Breast epithelium (tissue), 4 donors: ENCODE measurements at regions not wholly inside any gene's neighbourhood (a gene's known extent, or its start where the extent isn't known, plus 50 kb on each side); places are given as distances from the start of the nearest gene placed in this dataset.

Experiments
- DNase-seq, 2 donors: peaks; one replicate each; pipeline ENCODE4 v3.0.0-alpha.2; 2019; ENCODE audit warnings: low spot score in 2 of 2
- H3K27ac ChIP-seq, 2 donors: fragments of 200-600 bp; sonication (generic) in 1 of 2; one replicate each; pipeline ENCODE4 v1.5.1; 2016 to 2019; ENCODE audit warnings: mild to moderate bottlenecking in 1 of 2
- H3K27me3 ChIP-seq, 2 donors: fragments of 200-600 bp; sonication (generic) in 1 of 2; one replicate each; pipeline versions ENCODE4 v1.5.1 to v1.6.0; 2017 to 2019; ENCODE audit warnings: control low read depth in 1 of 2, mild to moderate bottlenecking in 1 of 2
- H3K36me3 ChIP-seq: fragments of 200-600 bp; one replicate; pipeline ENCODE4 v1.5.1; 2019
- H3K4me1 ChIP-seq, 2 donors: fragments of 200-600 bp; sonication (generic); one replicate each; pipeline ENCODE4 v1.5.1; 2016 to 2019; ENCODE audit warnings: control low read depth in 1 of 2
- H3K4me3 ChIP-seq, 3 donors: fragments of 200-600 bp; sonication (generic); 1 replicate in 2 of 3; 2 replicates in 1 of 3; pipeline ENCODE4 v1.5.1; 2016 to 2019; ENCODE audit warnings: mild to moderate bottlenecking in 3 of 3, moderate library complexity in 2 of 3
- H3K9me3 ChIP-seq, 2 donors: fragments of 200-600 bp; sonication (generic) in 1 of 2; one replicate each; pipeline ENCODE4 v1.5.1; 2016 to 2019; ENCODE audit warnings: control low read depth in 1 of 2
- CTCF ChIP-seq, 3 donors: fragments of 450-650 bp; IDR thresholded peaks; one replicate each; pipeline ENCODE4 v1.5.1; 2016 to 2017; ENCODE audit warnings: antibody characterized with exemption in 3 of 3, mild to moderate bottlenecking in 3 of 3, moderate library complexity in 3 of 3
- POLR2A ChIP-seq: fragments of 450-650 bp; IDR thresholded peaks from one replicate; pipeline ENCODE4 v1.6.1; 2016; ENCODE audit warnings: antibody characterized with exemption, mild to moderate bottlenecking, moderate library complexity
- POLR2AphosphoS5 ChIP-seq, 3 donors: sonication (generic); formaldehyde crosslinking; IDR thresholded peaks; one replicate each; pipeline ENCODE4 v1.6.1; 2017; ENCODE audit warnings: antibody characterized with exemption in 3 of 3
- intact Hi-C: fragments of 100-400 bp; cut with DNase I; formaldehyde crosslinking; loops from one replicate; pipeline ENCODE4 v1.15.1; 2023; ENCODE audit warnings: low total_unique reads

- Histone ChIP-seq H3K27ac (no peak overlapping the region), H3K27me3 (no peaks in the 10 kb centered on the region), H3K9me3 (no peaks in the 10 kb centered on the region), H3K4me1 (no peaks in the 10 kb centered on the region), H3K36me3 (no peaks in the 10 kb centered on the region), H3K4me3 (no peak overlapping the region)
- intact Hi-C loops, result no loop called here
- no peak for DNase-seq
- no peak for TF ChIP-seq CTCF (IDR thresholded peaks at IDR 0.05)
- TF ChIP-seq POLR2AphosphoS5 (IDR thresholded peaks at IDR 0.05), result no peak
- TF ChIP-seq POLR2A, result no peak
Measured at GRCh38 chr4:181760560-181760959, 482.6 kb upstream of the TENM3 start.

GRCh38 chr4:181761156-181761555, 482.0 kb upstream of the TENM3 start:
- H3K4me3 ChIP-seq, result no peak overlapping the region
- no peak for DNase-seq
- no peaks in the 10 kb centered on the region for H3K4me1 ChIP-seq
- H3K27ac ChIP-seq, result no peak overlapping the region
- no peaks in the 10 kb centered on the region for H3K27me3 ChIP-seq
- TF ChIP-seq CTCF (IDR thresholded peaks at IDR 0.05) (no peak), POLR2A (no peak), POLR2AphosphoS5 (IDR thresholded peaks at IDR 0.05) (no peak)
- no peaks in the 10 kb centered on the region for H3K36me3 ChIP-seq
- intact Hi-C loops, result no loop called here
- H3K9me3 ChIP-seq, result no peaks in the 10 kb centered on the region

- no peaks in the 10 kb centered on the region for H3K36me3 ChIP-seq
- H3K27me3 ChIP-seq, result no peaks in the 10 kb centered on the region
- H3K27ac ChIP-seq, result no peak overlapping the region
- intact Hi-C loops, result no loop called here
- DNase-seq, result no peak
- H3K9me3 ChIP-seq, result no peaks in the 10 kb centered on the region
- H3K4me3 ChIP-seq, result no peak overlapping the region
- H3K4me1 ChIP-seq, result no peaks in the 10 kb centered on the region
- TF ChIP-seq POLR2AphosphoS5 (IDR thresholded peaks at IDR 0.05) (no peak), POLR2A (no peak), CTCF (IDR thresholded peaks at IDR 0.05) (no peak)
Measured at GRCh38 chr4:181766061-181766548, 477.1 kb upstream of the TENM3 start.

- intact Hi-C loops, result no loop called here
Measured at GRCh38 chr4:181770971-181771370, 472.2 kb upstream of the TENM3 start.

GRCh38 chr4:181775298-181775697, 467.9 kb upstream of the TENM3 start:
- H3K27me3 ChIP-seq, result no peaks in the 10 kb centered on the region
- no peak for DNase-seq
- H3K36me3 ChIP-seq, result no peaks in the 10 kb centered on the region
- TF ChIP-seq POLR2AphosphoS5 (IDR thresholded peaks at IDR 0.05) (no peak), CTCF (IDR thresholded peaks at IDR 0.05) (no peak), POLR2A (no peak)
- H3K4me1 ChIP-seq, result no peaks in the 10 kb centered on the region
- no peaks in the 10 kb centered on the region for H3K9me3 ChIP-seq
- intact Hi-C loops, result no loop called here
- H3K4me3 ChIP-seq, result no peak overlapping the region
- H3K27ac ChIP-seq, result no peak overlapping the region

More at GRCh38 chr4:181770971-181771370, 472.2 kb upstream of the TENM3 start:
- Histone ChIP-seq H3K36me3 (no peaks in the 10 kb centered on the region), H3K9me3 (no peaks in the 10 kb centered on the region), H3K4me1 (no peaks in the 10 kb centered on the region), H3K4me3 (no peak overlapping the region), H3K27me3 (no peaks in the 10 kb centered on the region), H3K27ac (no peak overlapping the region)
- DNase-seq, result no peak
- TF ChIP-seq CTCF (IDR thresholded peaks at IDR 0.05), result no peak
- TF ChIP-seq POLR2A, result no peak
- no peak for TF ChIP-seq POLR2AphosphoS5 (IDR thresholded peaks at IDR 0.05)
